ENCODE measurements at regions not wholly inside any gene's neighbourhood (a gene's known extent, or its start where the extent isn't known, plus 50 kb on each side); places are given as distances from the start of the nearest gene placed in this dataset.
"Not testable (repeated sequence)": the region's sequence is repeated elsewhere in the genome, so short reads cannot be mapped to it uniquely, and the experiment has no call there.

GRCh38 chr6:23655525-23655924, 470.5 kb upstream of the NRSN1 start:
- DNase-seq (ENCODE audit: low read depth), result no peak

- DNase-seq (ENCODE audit: low read depth), result no peak
Observed at GRCh38 chr6:23656255-23657194, 469.5 kb upstream of the NRSN1 start.

- no peak for DNase-seq (ENCODE audit: low read depth)
Observed at GRCh38 chr6:23659125-23659524, 466.9 kb upstream of the NRSN1 start.

DNA sequence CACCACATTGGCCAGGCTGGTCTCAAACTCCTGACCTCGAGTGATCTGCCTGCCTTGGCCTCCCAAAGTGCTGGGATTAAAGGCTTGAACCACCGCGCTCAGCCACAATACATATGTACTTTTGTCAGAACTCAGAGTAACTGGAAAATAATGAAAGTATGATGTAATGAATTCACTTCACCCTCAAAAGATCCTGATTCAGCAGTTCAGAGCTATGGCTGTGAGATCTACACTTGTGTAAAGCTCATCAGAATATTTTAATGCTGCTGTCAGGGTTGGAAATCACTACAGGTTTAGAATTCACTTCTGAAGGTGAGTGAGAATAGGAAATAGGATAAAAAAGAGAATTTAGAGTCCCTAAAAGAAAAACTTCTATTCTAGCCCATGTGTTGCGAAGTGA, 464.5 kb upstream of the NRSN1 start:
- no peak for DNase-seq (ENCODE audit: low read depth)

DNA sequence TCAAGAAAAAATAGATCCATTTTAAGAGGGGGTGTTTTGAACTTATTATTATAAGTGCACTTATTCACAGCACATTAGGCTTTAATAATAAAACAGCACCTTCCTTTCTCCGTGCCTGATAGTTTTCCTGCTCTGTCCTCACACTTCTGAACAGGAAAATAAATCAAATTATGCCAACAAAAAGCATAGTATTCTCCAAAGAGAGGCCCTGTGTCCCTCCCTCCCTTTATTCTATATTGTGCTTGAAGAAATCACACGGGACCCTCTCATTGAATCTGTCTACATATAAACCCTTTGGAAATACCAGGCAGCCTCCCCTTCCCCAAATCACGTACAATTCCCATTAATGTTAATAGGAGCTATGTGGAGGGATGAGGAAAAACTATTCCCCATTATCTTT, 462.9 kb upstream of the NRSN1 start:
- no peak for DNase-seq (ENCODE audit: low read depth)

- no peak for DNase-seq (ENCODE audit: low read depth)
Observed at GRCh38 chr6:23663652-23664051, 462.4 kb upstream of the NRSN1 start.

GRCh38 chr6:23665911-23666310, 460.1 kb upstream of the NRSN1 start:
- not testable (repeated sequence) for DNase-seq (ENCODE audit: low read depth)

- DNase-seq (ENCODE audit: low read depth), result no peak
Observed at GRCh38 chr6:23672737-23673136, 453.3 kb upstream of the NRSN1 start.

DNA sequence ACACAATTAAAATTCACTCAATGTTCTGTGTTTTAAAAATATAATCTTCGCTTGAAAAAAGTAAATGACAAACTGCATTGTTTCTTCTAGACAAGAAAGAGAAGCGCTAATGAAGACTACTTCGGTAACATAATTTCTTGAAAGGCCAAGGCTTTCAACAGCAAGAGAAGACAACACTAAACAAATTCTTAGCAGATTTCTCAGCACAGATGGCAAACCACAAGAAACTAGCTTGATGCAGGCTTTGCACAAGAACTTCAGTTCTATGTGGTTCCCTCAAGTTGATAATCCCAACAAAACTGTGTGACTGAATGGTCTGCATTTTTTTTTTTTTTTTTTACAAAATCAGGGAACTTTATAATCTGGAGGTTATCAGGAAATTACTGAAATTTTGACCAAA, 447.4 kb upstream of the NRSN1 start:
- no peak for DNase-seq (ENCODE audit: low read depth)

DNA sequence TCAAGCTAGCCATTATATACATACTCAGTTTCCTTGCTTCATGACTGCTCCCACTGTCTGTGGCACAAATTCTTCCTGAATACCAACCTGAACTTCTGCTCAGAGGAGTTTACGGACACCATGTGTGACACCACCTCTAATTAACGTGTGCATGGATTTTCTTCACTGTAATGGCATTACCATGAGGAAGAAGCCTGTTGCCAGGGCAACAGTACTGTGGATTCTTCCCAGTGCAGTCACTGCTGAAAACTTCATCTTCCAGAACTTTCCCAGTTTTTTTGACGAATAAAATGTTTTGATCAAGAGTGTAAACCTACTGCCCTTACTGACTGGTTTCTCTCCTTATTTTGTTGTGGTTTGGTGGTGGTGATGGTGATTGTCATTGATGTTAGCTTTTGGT, 444.3 kb upstream of the NRSN1 start:
- DNase-seq (ENCODE audit: low read depth), result no peak

- no peak for DNase-seq (ENCODE audit: low read depth)
Observed at GRCh38 chr6:23688650-23689049, 437.4 kb upstream of the NRSN1 start.

DNA sequence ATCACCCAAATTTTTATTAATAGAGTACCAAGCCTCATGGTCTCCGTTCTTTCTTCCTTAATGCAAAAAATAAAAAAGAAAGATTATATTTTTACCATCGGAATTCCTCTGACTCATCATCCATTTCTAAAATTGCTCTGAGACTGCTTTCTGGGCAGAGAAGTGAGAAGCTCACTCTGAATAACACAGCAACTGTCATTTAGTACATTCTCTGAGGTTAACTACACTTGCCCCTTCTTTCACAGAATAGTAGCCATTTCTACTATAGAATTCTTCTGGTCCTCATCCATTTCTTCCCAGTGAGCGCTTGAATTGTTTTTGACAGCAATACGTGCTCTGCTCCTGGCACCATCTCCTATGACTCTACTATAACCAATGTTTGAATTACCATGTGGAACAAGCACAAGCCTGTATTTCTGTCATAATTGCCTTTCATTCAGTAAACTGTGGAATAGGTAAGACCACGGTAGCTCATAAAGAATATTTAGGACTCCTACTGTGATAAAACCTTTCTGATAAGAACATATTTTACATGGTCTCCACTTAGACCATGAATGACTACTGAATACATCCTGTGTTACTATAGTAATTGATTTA, 435.5 kb upstream of the NRSN1 start:
- no peak for DNase-seq (ENCODE audit: low read depth)

- DNase-seq (ENCODE audit: low read depth), result no peak
Observed at GRCh38 chr6:23692184-23692583, 433.8 kb upstream of the NRSN1 start.

- no peak for DNase-seq (ENCODE audit: low read depth)
Observed at GRCh38 chr6:23696992-23697391, 429.0 kb upstream of the NRSN1 start.

DNA sequence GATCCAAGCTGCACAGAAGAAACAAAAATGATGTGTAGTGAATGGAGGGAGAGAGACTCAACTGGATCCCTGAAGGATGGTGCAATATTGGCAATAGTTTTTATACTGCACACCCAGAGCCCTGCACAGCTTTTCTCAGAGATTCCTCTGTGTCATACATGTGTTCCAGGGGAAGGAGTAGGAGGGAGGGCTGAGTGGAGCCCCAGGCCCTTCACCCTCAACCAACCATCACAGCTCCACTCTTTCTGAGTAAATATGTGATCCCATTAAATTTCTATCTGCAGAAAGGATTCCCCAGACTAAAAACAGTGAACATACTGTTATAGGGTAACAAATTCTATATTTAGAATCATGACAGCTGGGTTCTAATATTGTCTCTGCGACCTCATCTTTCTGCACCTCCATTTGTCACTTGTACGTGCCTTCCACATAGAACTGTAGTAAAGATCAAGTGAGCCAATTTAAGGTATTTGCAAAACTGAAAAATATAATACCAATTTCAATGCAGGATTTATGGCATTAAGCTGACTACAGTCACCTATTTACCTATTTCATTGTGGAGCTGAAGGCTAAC, 421.4 kb upstream of the NRSN1 start:
- no peak for DNase-seq (ENCODE audit: low read depth)

DNA sequence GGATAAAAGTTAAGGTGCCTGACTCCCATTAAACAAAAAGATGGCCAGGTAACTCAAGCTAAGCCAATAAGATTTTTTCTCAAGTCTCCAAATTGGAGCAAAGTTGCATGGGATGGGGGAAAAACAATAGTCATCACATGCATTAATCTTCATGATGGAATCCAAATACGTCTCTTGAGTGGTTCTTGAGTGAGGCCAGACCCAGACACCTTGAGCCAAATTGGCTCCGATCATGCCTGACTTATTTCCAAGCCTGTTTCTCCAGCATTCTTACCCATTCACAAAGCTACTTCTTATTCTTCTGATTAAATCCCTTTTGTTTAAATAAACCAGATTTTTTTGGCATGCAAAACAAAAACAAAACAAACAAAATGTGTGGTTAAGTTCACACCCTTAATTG, 420.3 kb upstream of the NRSN1 start:
- no peak for DNase-seq (ENCODE audit: low read depth)

GRCh38 chr6:23712756-23713155, 413.3 kb upstream of the NRSN1 start:
- no peak for DNase-seq (ENCODE audit: low read depth)

DNA sequence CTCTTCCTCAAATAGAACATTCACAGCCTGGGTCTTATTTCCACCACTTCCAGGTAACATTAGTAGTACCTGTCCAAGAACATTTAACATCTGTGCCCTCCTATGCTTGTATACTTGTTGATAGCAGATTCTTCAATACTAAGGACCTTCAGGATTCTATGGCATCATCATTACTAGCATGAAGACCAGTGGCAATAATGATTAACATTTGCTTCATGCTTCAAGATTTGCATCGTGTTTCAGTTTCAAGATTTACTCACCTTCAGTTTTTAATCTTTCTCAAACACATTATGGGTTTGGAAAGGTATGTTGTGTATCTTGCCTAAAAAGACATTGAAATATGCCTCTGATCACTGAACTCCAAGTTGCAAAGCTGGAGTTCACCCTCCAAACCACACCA, 412.8 kb upstream of the NRSN1 start:
- DNase-seq (ENCODE audit: low read depth), result no peak

GRCh38 chr6:23728707-23729106, 397.3 kb upstream of the NRSN1 start:
- no peak for DNase-seq (ENCODE audit: low read depth)

- no peak for DNase-seq (ENCODE audit: low read depth)
Observed at GRCh38 chr6:23731609-23732008, 394.4 kb upstream of the NRSN1 start.

GRCh38 chr6:23732521-23732920, 393.5 kb upstream of the NRSN1 start:
- no peak for DNase-seq (ENCODE audit: low read depth)

DNA sequence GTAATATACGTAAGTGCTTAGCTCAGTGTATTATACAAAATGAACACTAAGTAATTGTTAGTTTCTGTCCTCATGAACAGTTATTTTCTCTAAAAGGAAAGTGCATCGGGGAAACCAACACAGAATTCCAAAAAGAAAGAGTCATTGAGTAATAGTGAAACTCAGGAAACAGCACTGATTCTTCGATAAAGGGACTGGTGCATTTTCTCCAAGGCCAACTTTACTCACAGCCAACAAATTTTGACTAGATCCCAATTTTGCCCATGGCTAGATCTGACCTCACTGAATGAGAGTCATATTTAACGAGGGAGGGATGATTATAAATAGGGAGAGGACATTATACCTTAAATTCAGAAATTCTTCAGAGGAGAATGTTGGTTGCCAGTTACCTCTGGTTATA, 390.9 kb upstream of the NRSN1 start:
- no peak for DNase-seq (ENCODE audit: low read depth)

- DNase-seq (ENCODE audit: low read depth), result no peak
Observed at GRCh38 chr6:23736577-23736976, 389.4 kb upstream of the NRSN1 start.

Measured in LHCN-M2 (cell line).